Colon (tissue), 2 donors: ENCODE measurements at regions not wholly inside any gene's neighbourhood (a gene's known extent, or its start where the extent isn't known, plus 50 kb on each side); places are given as distances from the start of the nearest gene placed in this dataset.
"Not testable (repeated sequence)": the region's sequence is repeated elsewhere in the genome, so short reads cannot be mapped to it uniquely, and the experiment has no call there.

Source experiments
- FAIRE-seq: peaks from 2 replicates; lab custom pipeline; 2012; peaks lifted over from hg19 to GRCh38; lab: Jason Lieb, UNC
- donor health status: control.
- donor health status: control.

DNA sequence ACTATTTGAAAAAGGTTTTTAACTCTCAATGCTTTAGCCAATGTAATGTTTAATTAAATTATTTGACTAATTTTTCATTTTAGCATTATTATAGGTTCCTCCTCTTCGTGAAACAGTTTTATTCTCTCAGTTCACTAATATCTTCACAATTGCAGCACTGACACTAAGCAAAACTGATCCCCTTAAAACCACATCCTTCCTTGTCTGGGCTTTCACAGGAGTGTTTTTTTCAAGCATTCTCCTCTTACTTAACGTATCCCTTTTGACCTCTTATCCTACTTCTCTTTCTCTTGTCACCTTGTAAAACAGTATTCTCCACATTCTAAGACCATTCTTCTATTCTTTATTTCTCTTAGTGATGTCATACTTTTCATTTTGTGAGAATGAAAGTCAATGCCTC is 112.8 kb downstream of the DSC3 start:
- no peak for FAIRE-seq

DNA sequence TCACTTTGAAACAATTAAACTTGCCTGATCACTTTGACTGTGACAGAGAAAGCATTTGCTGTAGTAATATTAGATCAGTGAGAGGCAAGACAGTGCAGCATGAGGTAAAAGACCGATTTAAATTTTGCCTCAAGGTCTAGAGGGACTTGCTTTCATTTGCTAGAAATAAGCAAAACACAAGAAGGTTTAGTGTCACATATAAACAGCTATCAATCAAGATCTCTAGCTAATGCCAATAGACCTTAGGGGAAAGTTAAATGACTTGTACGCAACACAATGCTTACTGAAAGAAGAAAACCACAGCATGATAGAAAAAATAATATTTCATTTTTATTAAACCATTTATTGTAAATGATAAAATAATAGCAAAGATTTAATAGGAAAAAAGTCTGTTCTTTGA is 113.5 kb downstream of the DSC3 start:
- no peak for FAIRE-seq

DNA sequence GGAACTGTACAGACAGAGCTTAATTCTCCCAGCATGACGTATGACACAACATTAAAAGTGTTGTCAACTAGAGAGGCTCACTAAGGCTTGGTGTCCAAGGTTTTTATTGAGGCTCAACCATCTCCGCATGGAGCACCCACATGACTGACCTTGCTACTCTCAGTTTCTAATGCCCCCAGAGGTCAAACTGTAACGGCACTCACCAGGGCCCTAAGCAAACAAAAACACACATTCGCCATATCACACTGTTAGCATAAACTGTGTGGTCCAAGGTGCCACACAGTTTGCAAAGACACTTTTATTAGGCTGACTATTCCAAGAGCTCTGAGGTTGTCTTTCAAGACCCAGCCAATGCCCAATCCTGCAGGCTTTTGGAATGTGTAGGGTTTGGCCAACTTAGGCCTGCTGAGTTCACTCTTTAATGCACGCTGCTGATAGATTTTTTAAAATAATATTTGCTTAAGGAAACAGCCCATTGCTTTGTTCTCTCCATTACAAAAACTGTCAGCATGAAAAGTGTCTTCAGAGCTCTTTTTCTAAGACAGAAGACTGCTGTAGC is 114.9 kb downstream of the DSC3 start:
- no peak for FAIRE-seq

DNA sequence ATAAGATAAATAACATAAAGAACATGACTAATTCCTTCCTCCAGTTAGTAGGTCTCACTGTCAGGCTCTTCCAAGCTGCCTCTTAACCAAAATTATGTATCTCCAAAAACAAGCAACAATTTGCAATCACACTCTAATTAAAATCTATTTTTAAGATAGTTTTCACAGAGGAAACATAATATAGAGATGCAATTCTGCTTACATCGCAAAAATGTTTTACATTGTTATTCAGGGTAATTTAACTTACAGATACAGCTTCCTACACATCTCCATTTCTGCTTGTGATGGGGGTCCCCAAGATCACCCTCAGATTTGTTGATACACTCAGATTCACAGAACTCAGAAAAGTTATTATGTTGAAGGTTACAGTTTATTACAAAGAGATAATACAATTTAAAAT is 115.5 kb downstream of the DSC3 start:
- FAIRE-seq: no peak

DNA sequence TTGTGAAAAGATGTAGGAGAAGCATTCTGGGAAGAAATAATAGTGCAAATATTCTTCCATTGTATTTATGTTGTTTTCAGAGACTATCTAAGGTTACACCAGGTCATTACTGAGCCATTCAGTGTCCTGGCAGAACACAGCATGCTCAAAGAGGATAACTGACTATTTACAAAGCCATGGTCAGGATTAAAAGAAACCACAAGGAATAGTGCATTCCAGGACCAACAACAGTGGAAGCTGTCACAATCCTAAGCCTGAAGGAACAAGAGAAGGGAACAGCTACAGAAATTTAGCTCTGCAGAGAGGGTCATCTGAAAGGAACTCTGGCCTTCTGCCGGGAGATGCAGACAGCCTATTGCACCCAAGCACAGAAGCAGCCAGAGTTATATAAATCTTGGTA is 116.7 kb downstream of the DSC3 start:
- no peak for FAIRE-seq

DNA sequence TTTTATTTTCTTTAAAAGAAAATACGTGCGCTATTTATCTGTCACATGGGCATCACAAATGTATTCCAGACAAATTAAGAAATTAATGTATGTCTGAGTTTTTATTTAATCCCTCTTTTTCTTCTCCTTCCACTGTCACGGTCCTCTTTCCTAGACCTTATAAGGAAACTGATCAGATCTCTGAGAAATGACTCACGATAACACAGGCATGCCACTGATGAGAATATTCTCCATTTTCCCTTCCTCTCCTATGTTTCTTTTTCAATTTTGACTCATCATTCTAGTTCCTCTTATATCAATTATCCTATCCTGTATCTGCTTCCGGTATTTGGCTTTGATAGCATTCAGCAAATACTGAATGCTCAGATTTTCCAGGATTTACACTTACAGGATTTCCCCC is 121.8 kb downstream of the DSC3 start:
- no peak for FAIRE-seq

DNA sequence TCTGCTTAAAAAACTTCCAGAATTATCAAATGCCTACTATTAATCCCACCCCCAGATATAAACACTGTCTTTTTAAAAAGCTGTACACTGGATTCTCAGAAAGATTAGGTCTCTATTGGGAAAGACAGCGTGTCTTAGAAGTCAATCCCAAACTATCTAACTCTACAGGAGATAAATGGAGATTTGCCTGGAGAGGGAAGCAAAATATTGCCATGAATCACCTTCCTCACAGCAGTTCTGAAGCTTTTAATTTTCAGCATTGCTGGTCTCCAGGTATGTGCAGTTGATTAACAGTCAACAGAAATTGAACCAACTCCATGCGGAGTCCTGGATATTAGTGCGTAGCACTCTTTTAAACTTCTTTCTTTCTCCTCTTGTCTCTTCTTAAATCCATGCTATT is 122.2 kb downstream of the DSC3 start:
- no peak for FAIRE-seq

DNA sequence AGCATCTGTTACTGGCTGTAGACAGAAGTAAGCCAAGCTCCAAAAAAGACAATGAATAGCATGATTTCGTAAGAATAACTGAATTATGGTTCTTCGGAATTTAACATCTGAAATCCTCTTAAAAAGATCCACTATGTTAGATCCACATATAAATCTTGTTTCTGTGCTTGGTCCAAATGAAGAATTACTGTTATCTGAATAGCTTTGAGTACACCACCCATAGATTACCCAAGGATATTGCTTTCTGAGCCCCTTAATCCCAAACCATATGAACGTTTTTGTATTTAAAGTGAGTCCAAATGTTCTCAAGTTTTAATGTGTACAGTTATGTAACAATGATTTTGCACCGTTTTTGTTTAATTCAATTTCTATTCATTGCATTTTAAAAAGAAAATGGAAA is 124.9 kb downstream of the DSC3 start:
- no peak for FAIRE-seq

DNA sequence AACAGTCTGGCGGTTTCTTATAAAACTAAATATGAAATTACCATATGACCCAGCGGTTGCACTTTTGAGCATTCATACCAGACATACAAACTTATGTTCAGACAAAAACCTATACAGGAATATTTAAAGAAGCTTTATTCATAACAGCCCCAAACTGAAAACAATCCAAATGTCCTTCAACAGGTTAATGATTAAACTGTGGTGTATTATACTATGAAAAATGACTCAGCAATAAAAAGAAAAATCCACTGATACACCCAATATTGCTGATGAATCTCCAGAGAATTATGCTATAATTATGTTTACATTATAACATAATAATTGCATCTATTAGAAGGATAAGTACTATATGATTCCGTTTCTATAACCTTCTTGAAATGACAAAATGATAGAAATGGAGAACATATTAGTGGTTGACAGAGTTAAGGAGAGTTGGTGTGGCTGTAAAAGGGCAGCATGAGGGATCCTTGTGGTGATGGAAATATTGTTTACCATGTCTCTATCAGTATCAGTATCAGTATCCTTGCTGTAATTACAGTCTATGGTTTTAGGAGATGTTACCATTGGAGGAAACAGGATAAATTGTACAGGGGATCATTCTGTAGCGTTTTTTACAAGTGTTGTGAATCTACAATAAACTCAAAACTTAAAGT is 127.1 kb downstream of the DSC3 start:
- FAIRE-seq: no peak

DNA sequence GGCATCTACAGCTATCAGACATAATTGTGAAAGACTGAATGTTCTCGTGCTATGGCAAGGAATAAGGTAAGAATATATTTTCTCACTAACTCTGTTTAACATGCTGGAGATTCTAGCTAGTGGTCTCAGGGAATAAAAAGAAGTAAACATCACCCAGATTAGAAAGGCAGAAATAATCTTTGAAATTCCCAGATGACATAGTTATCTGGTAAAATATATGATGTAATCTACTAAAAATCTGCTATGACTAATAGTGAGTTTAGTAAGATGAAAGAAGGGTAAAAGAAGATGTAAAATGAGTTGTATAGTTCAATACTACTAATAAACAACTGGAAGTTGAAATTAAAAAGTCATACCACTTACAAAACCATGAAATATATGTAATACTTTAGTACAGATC is 134.2 kb downstream of the DSC3 start:
- no peak for FAIRE-seq

DNA sequence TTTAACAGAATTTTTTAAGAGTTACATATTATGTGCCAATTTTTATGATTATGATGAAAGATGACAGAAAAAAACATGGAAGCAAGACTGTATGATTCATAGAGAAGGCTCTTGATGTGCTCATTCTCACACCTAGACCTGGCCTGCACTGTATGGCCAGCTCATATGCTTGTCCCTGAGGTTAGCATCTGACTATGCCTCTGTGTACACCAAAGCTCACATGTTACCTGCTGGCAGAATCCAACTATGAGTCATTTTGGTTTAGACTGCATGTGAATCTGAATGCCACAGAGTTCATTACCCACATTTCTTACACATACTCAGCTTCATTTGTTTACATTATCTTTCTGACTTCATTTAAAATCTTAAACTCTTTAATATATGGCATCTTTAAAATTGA is 139.0 kb downstream of the DSC3 start:
- FAIRE-seq: no peak

DNA sequence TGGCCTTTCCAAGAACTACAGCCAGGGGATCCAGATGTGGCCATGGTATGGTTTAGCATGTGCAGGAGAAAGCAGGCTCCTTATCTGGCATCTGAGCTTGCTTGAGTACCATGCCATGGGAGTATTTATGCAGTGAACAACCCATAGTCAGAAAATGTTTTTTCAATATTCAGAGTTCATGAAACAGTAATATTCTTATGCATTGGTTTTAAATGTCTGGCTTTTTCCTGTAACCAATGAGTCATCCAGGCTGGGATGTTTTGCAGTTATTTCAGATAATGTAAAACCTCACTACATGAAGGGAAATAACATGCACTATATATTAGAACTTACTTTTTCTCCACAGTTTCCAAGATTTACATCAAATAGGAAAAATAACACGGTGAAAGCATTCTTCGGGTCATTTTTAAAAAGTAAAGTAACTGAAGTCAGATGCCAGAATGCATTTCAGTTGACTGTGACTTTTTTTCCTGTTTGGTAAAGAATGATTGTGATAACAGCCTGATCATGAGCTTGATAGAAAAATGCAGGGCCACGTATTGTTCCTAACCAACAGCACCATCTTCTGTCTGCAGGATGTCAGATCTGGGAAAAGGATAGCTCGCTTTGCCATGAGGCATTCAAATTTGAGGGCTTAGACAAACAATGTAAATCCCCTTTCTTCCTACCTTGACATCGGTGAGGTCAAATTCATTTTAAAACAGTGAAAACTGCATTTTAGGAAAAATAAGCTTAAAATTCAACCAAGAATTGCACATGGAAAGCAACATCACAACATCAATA is 152.8 kb downstream of the DSC3 start:
- FAIRE-seq: no peak

DNA sequence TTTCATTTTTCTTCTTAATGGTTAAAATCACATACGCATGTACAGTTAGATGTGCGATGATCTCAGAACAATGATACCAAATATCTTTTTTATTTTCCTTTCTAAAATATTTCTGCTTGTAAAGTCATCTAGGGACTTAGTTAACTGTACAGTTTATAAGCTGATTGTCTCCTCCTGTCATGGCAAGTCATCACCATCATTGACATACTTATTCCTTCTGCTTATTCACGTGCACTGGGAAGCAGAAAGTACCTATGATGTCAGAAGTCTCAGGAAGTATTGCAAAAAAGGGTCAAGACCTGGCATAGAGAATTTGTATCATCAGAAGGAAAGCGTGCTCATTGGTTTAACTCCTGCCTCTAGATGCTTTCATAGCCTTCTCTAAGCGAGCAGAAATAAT is 154.2 kb downstream of the DSC3 start:
- FAIRE-seq: no peak

DNA sequence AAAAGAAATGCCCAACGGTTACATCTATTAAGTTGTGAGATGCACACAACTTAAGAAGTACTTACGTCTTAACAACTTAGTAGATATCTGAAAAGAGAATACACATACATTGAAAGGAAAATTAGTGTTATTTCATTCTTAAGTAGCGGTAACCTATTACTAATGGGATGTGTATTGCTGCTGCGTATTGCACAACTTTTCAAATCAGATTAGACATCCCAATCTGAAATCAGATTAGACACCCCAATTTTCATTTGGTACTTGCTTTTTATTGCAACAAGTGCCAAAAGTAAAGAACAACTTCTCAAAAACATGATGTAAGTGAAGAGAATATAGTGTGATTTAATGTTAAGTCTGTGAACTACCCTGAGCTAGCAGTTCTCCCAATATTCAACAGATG is 155.5 kb downstream of the DSC3 start:
- no peak for FAIRE-seq

DNA sequence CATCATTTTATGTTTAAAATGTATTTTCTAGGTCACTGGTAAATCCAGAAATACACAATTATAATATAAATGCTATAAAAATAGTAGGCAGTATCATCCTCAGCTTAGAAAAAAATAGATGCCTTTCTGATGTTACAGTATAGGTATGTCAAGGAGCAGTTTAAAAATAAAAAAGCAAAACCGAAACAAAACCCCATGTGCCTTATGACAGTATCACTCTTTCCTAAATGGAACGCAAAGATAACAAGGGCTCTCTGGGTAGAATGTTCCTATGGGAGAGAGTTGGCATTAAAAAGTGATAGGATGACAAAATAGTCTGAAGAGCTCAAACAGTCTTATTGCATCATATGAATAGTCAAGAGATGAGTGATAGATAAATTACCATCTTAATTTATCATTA is 172.1 kb downstream of the DSC3 start:
- no peak for FAIRE-seq

DNA sequence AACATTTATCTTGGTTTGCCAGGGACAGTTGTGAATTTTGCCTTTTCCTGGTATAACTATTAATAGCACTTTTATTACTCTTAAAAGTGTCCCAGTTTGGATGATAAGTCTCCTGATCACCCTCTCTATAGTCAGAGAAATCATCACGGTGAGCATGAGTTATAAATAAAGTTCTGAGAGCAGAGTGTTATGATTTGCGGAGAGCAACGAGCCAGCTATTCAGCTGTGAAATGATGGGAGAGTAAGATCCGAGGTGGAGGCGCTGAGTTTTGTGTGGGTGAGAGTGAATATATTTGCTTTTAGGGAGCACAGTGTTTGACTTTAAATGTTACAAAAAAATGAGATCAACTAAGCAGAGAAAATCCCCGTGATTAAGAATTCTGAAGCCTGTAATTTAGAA is 179.6 kb downstream of the DSC3 start:
- no peak for FAIRE-seq

DNA sequence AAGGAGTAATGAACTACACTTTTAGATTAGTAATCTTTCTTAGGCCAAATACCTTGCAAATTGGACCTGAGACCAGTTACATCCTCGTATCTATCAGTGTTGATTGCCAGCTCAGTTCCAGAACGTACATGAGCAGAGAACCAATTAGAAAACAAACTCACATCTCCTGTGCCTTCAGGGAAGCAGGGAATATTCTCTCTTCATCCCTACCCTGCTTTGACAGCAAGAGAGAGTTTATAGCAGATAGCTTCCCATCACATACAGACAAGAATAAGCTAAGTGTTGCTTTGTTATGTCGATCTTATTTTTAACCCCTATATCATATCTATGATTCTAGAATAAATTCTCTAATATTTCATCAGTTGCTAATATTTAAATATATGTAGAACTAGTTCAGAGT is 181.8 kb downstream of the DSC3 start:
- no peak for FAIRE-seq

DNA sequence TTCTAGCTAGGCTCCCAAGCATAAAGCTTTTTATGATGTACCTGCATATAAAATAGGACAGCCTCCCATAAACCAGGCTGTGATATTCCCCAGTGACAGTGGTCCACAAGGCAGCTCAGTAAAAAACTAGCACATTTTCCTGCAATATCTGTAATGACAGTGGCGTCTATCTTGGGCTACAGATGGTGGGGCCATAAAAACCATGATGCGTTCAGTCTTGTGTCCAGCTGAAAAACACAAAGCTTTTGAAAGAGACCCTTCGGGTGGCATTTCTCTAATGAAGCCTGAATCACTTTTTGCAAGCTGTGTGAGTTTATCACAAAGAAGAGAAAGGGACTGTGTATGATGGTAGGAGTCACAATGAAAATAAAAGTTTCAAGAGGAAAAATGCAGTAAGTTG is 183.5 kb downstream of the DSC3 start:
- no peak for FAIRE-seq

DNA sequence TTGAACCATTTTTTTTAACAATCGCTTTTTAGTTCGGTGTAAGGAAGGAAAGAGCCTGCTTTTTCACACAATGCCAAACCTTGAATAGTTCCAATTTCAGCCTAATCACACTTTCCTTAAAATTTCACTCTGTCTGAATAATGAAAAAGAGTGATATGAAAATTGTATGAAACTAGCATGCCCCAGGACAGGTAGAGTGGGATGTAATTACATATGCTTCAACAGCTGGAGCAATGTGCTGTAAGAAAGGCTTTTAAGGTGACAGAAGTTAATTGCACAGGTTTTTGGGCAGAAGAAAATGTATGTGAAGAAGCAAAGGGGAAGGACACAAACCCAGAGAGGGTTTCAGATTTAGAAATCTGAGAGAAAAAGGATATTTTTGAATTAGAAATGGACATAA is 184.0 kb downstream of the DSC3 start:
- no peak for FAIRE-seq

DNA sequence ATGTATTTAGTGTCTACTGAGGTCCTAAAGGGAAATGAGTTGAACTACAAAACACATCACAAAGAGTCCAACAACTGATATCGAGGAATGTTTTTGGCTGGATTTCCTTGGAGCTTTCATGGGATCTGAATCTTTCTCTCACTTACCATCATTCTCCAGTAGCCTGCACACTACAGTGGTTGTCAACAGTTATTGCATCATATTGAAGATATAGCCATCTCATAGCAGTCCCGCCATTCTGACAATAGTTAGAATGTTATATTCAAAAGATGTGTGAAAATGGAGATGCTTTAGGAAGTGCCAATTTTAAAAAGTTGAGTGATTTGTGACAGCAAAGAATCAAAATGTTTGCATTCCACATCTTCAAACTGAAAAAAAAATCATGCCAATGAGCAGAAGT is 186.8 kb downstream of the DSC3 start:
- no peak for FAIRE-seq

DNA sequence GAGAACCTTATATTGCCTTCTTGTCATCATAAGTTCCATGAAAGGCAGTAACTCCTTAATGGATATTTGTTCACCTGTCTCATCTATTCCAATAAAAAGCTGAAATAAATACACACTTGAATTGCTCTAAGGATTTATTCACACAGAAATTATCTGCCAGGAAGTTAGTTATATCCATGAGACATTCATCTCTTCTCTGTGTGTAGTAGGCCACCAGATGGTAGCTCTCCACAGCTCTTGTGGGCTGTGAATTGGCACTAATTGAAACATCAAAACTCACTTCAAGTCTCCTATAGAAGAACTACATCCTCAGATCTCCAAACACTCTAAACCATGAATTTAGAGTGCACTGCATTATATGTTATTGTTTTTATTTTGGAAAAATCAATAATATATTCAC is 189.6 kb downstream of the DSC3 start:
- no peak for FAIRE-seq

DNA sequence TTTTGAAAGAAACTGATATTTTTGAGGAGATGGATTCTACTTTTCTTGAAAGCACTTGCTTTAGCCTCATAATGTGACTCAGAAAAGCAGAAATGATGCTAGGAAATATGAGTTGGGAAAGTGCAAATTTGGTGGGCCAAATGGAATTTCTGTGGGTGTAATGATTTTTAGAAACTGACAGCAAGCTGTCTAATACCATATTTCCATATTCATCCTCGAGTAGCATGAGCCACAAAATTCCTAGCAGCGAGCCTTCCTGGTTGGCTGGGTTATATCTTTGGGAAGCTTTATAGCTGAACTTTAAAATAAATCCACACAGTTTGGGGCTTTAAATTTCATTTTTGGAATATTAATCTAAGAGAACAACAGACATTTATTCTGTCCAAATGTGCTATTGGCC is 190.0 kb downstream of the DSC3 start:
- no peak for FAIRE-seq

DNA sequence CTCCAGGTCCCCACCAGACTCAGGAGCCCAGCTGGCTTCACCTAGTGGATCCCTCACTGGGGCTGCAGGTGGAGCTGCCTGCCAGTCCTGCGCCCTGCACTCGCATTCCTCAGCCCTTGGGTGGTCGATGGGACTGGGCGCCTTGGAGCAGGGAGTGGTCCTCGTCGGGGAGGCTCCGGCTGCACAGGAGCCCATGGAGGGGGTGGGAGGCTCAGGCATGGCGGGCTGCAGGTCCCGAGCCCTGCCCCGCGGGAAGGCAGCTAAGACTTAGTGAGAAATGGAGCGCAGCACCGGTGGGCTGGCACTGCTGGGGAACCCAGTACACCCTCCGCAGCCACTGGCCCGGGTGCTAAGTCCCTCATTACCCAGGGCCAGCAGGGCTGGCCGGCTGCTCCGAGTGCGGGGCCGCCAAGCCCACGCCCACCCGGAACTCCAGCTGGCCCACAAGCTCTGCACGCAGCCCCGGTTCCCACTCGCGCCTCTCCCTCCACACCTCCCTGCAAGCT is 203.4 kb downstream of the DSC3 start:
- FAIRE-seq: not testable (repeated sequence)

DNA sequence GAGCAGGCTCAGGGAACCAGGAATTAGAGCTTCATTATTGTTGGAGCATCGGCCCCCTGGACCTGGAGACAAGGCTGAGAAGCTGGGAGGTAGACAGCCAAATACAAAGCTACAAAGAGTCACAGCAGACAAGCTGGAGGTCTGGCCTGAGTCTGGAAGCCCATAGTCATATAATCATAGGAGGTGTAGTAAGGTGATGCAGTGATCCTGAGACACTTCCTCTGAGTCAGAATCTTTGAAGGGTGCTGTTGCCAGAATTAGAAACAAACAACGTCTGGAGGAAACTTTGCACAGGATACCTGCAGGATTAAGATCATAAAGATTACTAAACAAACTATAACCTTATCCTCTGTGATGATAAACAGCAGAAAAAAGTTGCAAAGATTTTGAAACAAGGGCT is 213.8 kb downstream of the DSC3 start:
- FAIRE-seq: no peak
